ENCODE measurements at regions not wholly inside any gene's neighbourhood (a gene's known extent, or its start where the extent isn't known, plus 50 kb on each side); places are given as distances from the start of the nearest gene placed in this dataset.
A peak's percentile ranks its signal among the peaks of the same experiment; 100 is the strongest.
"Not testable (repeated sequence)": the region's sequence is repeated elsewhere in the genome, so short reads cannot be mapped to it uniquely, and the experiment has no call there.

- no peak for DNase-seq (ENCODE audit: low spot score)
These were observed 189.8 kb upstream of the SLC16A7 start for GRCh38 chr12:59405992-59406391.

- no peak for DNase-seq (ENCODE audit: low spot score)
These were observed 191.6 kb upstream of the SLC16A7 start for GRCh38 chr12:59404109-59404650.

- DNase-seq (ENCODE audit: low spot score) = peak; percentile 75
These were observed 192.4 kb upstream of the SLC16A7 start for GRCh38 chr12:59403259-59403932.

- DNase-seq (ENCODE audit: low spot score) = peak; percentile 15
These were observed 194.0 kb upstream of the SLC16A7 start for GRCh38 chr12:59401862-59402261.

GRCh38 chr12:59398164-59398563 lies 197.7 kb upstream of the SLC16A7 start:
- no peak for DNase-seq (ENCODE audit: low spot score)

GRCh38 chr12:59396919-59397318 lies 198.9 kb upstream of the SLC16A7 start:
- DNase-seq (ENCODE audit: low spot score) = peak; percentile 9

- DNase-seq (ENCODE audit: low spot score) = peak; percentile 46
These were observed 199.3 kb upstream of the SLC16A7 start for GRCh38 chr12:59396519-59396918.

- not testable (repeated sequence) for DNase-seq (ENCODE audit: low spot score)
These were observed 200.5 kb upstream of the SLC16A7 start for GRCh38 chr12:59395310-59395709.

GRCh38 chr12:59393506-59393905 lies 202.3 kb upstream of the SLC16A7 start:
- DNase-seq (ENCODE audit: low spot score) = no peak

- DNase-seq (ENCODE audit: low spot score) = no peak
These were observed 205.8 kb upstream of the SLC16A7 start for GRCh38 chr12:59389968-59390576.

GRCh38 chr12:59388694-59389093 lies 207.1 kb upstream of the SLC16A7 start:
- DNase-seq (ENCODE audit: low spot score) = no peak

GRCh38 chr12:59388176-59388575 lies 207.7 kb upstream of the SLC16A7 start:
- DNase-seq (ENCODE audit: low spot score) = no peak

- DNase-seq (ENCODE audit: low spot score) = no peak
These were observed 209.6 kb upstream of the SLC16A7 start for GRCh38 chr12:59386236-59386635.

GRCh38 chr12:59383079-59383822 lies 212.6 kb upstream of the SLC16A7 start:
- DNase-seq (ENCODE audit: low spot score) = no peak

GRCh38 chr12:59382282-59383078 lies 213.3 kb upstream of the SLC16A7 start:
- no peak for DNase-seq (ENCODE audit: low spot score)

- DNase-seq (ENCODE audit: low spot score) = no peak
These were observed 214.7 kb upstream of the SLC16A7 start for GRCh38 chr12:59381106-59381505.

- DNase-seq (ENCODE audit: low spot score) = no peak
These were observed 220.2 kb upstream of the SLC16A7 start for GRCh38 chr12:59375633-59376032.

GRCh38 chr12:59374783-59375182 lies 221.0 kb upstream of the SLC16A7 start:
- no peak for DNase-seq (ENCODE audit: low spot score)

GRCh38 chr12:59372956-59373355 lies 222.9 kb upstream of the SLC16A7 start:
- peak; percentile 13 for DNase-seq (ENCODE audit: low spot score)

- no peak for DNase-seq (ENCODE audit: low spot score)
These were observed 224.9 kb upstream of the SLC16A7 start for GRCh38 chr12:59370933-59371332.

GRCh38 chr12:59365133-59365532 lies 230.7 kb upstream of the SLC16A7 start:
- DNase-seq (ENCODE audit: low spot score) = no peak

GRCh38 chr12:59357811-59358210 lies 238.0 kb upstream of the SLC16A7 start:
- DNase-seq (ENCODE audit: low spot score) = no peak

All from H4 (cell line).